IMR-90 (cell line): ENCODE measurements at regions not wholly inside any gene's neighbourhood (a gene's known extent, or its start where the extent isn't known, plus 50 kb on each side); places are given as distances from the start of the nearest gene placed in this dataset.

ENCODE experiments used
- ATAC-seq: fragments of 200-7000 bp; cut with Tn5 transposase; 2 replicates; pipeline ENCODE4 v1.9.1; 2020; ENCODE audit warnings: low read depth, mild to moderate bottlenecking, moderate library complexity
- BruUV-seq: library from RNA; stranded (reverse); fragments of 400-500 nt; replicated peaks from 2 replicates; lab custom pipeline; 2021; lab: Mats Ljungman, UMichigan
- CTCF ChIA-PET: fragments of 300-600 bp; formaldehyde crosslinking; extraction: SDS; loops from one replicate; lab custom pipeline; 2021; ENCODE audit warnings: antibody characterized with exemption; lab: Yijun Ruan, JAX
- POLR2A ChIA-PET: fragments of 300-600 bp; sonication (Branson Sonifier 250); formaldehyde crosslinking; loops from one replicate; lab custom pipeline; 2022; ENCODE audit warnings: antibody characterized with exemption; ENCODE audit not compliant: unreplicated experiment; lab: Charles Lee
- DNase-seq: peaks from one replicate; pipeline ENCODE4 v3.0.0; 2013
- H2AFZ ChIP-seq: replicated peaks from 2 replicates; pipeline ENCODE3; 2013; ENCODE audit warnings: low read length, mild to moderate bottlenecking; ENCODE audit not compliant: poor library complexity
- H2AK5ac ChIP-seq: 2 replicates; pipeline ENCODE4 v1.6.1; 2013; ENCODE audit warnings: low read depth, low read length, inconsistent platforms
- H2AK9ac ChIP-seq: replicated peaks from 2 replicates; pipeline ENCODE3; 2013; ENCODE audit warnings: mild to moderate bottlenecking, low read depth, low read length, moderate library complexity; ENCODE audit not compliant: poor library complexity
- H2BK120ac ChIP-seq: 2 replicates; pipeline ENCODE4 v1.6.1; 2013; ENCODE audit warnings: low read depth, low read length, inconsistent platforms
- H2BK15ac ChIP-seq: 3 replicates; pipeline ENCODE4 v1.6.1; 2013; ENCODE audit warnings: low read depth, low read length, inconsistent platforms
- H2BK20ac ChIP-seq: 2 replicates; pipeline ENCODE4 v1.6.1; 2013; ENCODE audit warnings: low read depth, mild to moderate bottlenecking, inconsistent platforms, low read length, moderate library complexity
- H2BK5ac ChIP-seq: 2 replicates; pipeline ENCODE4 v1.6.1; 2013; ENCODE audit warnings: mild to moderate bottlenecking, low read depth, low read length, inconsistent platforms; ENCODE audit not compliant: poor library complexity, severe bottlenecking
- H3K14ac ChIP-seq: replicated peaks from 2 replicates; pipeline ENCODE4 v1.6.1; 2013; ENCODE audit warnings: low read depth, low read length, inconsistent platforms
- H3K18ac ChIP-seq: 2 replicates; pipeline ENCODE4 v1.6.1; 2013; ENCODE audit warnings: low read depth, low read length, control low read depth
- H3K23ac ChIP-seq: 2 replicates; pipeline ENCODE4 v1.6.1; 2013; ENCODE audit warnings: low read depth, low read length, inconsistent platforms
- H3K27ac ChIP-seq: 2 replicates; pipeline ENCODE4 v1.5.1; 2013; ENCODE audit warnings: mild to moderate bottlenecking, control low read depth, low read length; ENCODE audit not compliant: insufficient read depth
- H3K27me3 ChIP-seq: 2 replicates; pipeline ENCODE4 v1.6.1; 2013; ENCODE audit warnings: low read length; ENCODE audit not compliant: control insufficient read depth, insufficient read depth
- H3K36me3 ChIP-seq: 2 replicates; pipeline ENCODE4 v1.6.1; 2013; ENCODE audit warnings: low read length, mixed read lengths; ENCODE audit not compliant: control insufficient read depth, insufficient read depth
- H3K4ac ChIP-seq: 2 replicates; pipeline ENCODE4 v1.6.1; 2013; ENCODE audit warnings: low read depth, low read length, inconsistent platforms
- H3K4me1 ChIP-seq: 2 replicates; pipeline ENCODE4 v1.6.1; 2013; ENCODE audit warnings: low read length, mixed read lengths; ENCODE audit not compliant: control insufficient read depth, insufficient read depth
- H3K4me2 ChIP-seq: 2 replicates; pipeline ENCODE4 v1.6.1; 2013; ENCODE audit warnings: low read depth, mild to moderate bottlenecking, control low read depth, low read length, moderate library complexity
- H3K4me3 ChIP-seq: 2 replicates; pipeline ENCODE4 v1.5.1; 2013; ENCODE audit warnings: low read depth, mild to moderate bottlenecking, control low read depth, low read length, moderate library complexity; ENCODE audit not compliant: insufficient read depth
- H3K56ac ChIP-seq: 2 replicates; pipeline ENCODE4 v1.6.1; 2013; ENCODE audit warnings: low read length, inconsistent platforms; ENCODE audit not compliant: insufficient read depth; ENCODE audit errors: extremely low read depth
- H3K79me1 ChIP-seq, 2 experiments: 2 replicates each; pipeline ENCODE4 v1.6.1; 2013; ENCODE audit warnings: low read length in 2 of 2, inconsistent platforms in 1 of 2, low read depth in 1 of 2
- H3K9ac ChIP-seq: 2 replicates; pipeline ENCODE4 v1.6.1; 2013; ENCODE audit warnings: low read depth, low read length, control low read depth
- H3K9me1 ChIP-seq: 2 replicates; pipeline ENCODE4 v1.6.1; 2013; ENCODE audit warnings: low read length, inconsistent platforms; ENCODE audit not compliant: insufficient read depth
- H3K9me3 ChIP-seq: 2 replicates; pipeline ENCODE4 v1.6.1; 2013; ENCODE audit warnings: low read length; ENCODE audit not compliant: control insufficient read depth, insufficient read depth
- H4K20me1 ChIP-seq: 2 replicates; pipeline ENCODE4 v1.6.1; 2013; ENCODE audit warnings: low read length, inconsistent platforms; ENCODE audit not compliant: insufficient read depth
- H4K5ac ChIP-seq: 2 replicates; pipeline ENCODE4 v1.6.1; 2013; ENCODE audit warnings: mild to moderate bottlenecking, low read depth, low read length, control low read depth
- H4K8ac ChIP-seq, 2 experiments: 2 replicates each; pipeline ENCODE4 v1.6.1; 2013; ENCODE audit warnings: low read depth in 2 of 2, low read length in 2 of 2, control low read depth in 1 of 2, inconsistent platforms in 1 of 2
- H4K91ac ChIP-seq: 2 replicates; pipeline ENCODE4 v1.6.1; 2013; ENCODE audit warnings: low read depth, low read length, inconsistent platforms; ENCODE audit not compliant: insufficient read depth
- BHLHE40 ChIP-seq: fragments of 150-350 bp; IDR thresholded peaks from 2 replicates; pipeline ENCODE4 v1.6.1; 2016; ENCODE audit warnings: mild to moderate bottlenecking, low read depth, low read length
- CEBPB ChIP-seq: IDR thresholded peaks from 2 replicates; pipeline ENCODE4 v1.6.1; 2012; ENCODE audit warnings: low read depth, low read length, improper control_type of control experiment
- CHD1 ChIP-seq: IDR thresholded peaks from 2 replicates; pipeline ENCODE4 v1.6.1; 2012; ENCODE audit warnings: low read depth, low read length, improper control_type of control experiment
- FOS ChIP-seq: fragments of 150-350 bp; IDR thresholded peaks from 2 replicates; pipeline ENCODE4 v1.6.1; 2016; ENCODE audit warnings: low read depth, low read length
- MAFK ChIP-seq: IDR thresholded peaks from 2 replicates; pipeline ENCODE4 v1.6.1; 2012; ENCODE audit warnings: low read depth, low read length, improper control_type of control experiment
- MXI1 ChIP-seq: IDR thresholded peaks from 2 replicates; pipeline ENCODE4 v1.6.1; 2012; ENCODE audit warnings: low read depth, mild to moderate bottlenecking, low read length, moderate library complexity, borderline replicate concordance
- RAD21 ChIP-seq: IDR thresholded peaks from 2 replicates; pipeline ENCODE4 v1.6.1; 2012; ENCODE audit warnings: low read length, improper control_type of control experiment
- RCOR1 ChIP-seq: IDR thresholded peaks from 2 replicates; pipeline ENCODE4 v1.6.1; 2012; ENCODE audit warnings: mild to moderate bottlenecking, low read length, improper control_type of control experiment; ENCODE audit not compliant: insufficient replicate concordance
- WGBS, 2 experiments: methylation state at CpG; one replicate each; pipeline versions ENCODE4 v1.1.5 to v1.1.7; 2013; ENCODE audit warnings: missing lambda C conversion rate in 2 of 2; ENCODE audit not compliant: insufficient read length in 1 of 2; ENCODE audit errors: extremely low coverage in 2 of 2; 5-methylcytosine and 5-hydroxymethylcytosine counted together
- dilution Hi-C: fragments of 300-500 bp; cut with HindIII; formaldehyde crosslinking; loops from one replicate; pipeline ENCODE4 v1.14.3; 2018; ENCODE audit warnings: low sequenced_read_pairs; ENCODE audit not compliant: unreplicated experiment
- in situ Hi-C: fragments of 300-500 bp; cut with MboI; formaldehyde crosslinking; loops from 3 replicates; pipeline ENCODE4 v1.14.3; 2019; ENCODE audit warnings: low sequenced_read_pairs, inconsistent platforms, mixed read lengths
- intact Hi-C: fragments of 100-400 bp; cut with micrococcal nuclease; formaldehyde crosslinking; loops from 2 replicates; pipeline ENCODE4 v1.10.0; 2022
- TF ChIP-seq, protein P1 (sequence below): fragments of 150-350 bp; IDR thresholded peaks from 2 replicates; pipeline ENCODE4 v1.6.1; 2016; ENCODE audit warnings: low read depth, mild to moderate bottlenecking, low read length, moderate library complexity, borderline replicate concordance
- TF ChIP-seq, protein P2 (sequence below): conservative IDR thresholded peaks from 2 replicates; pipeline ENCODE4 v1.5.1; 2012; ENCODE audit warnings: mild to moderate bottlenecking, low read depth, low read length, improper control_type of control experiment
- TF ChIP-seq, protein P3 (sequence below): fragments of 150-350 bp; IDR thresholded peaks from 2 replicates; pipeline ENCODE4 v1.6.1; 2017; ENCODE audit warnings: mild to moderate bottlenecking, antibody characterized with exemption, low read length, low read depth

DNA sequence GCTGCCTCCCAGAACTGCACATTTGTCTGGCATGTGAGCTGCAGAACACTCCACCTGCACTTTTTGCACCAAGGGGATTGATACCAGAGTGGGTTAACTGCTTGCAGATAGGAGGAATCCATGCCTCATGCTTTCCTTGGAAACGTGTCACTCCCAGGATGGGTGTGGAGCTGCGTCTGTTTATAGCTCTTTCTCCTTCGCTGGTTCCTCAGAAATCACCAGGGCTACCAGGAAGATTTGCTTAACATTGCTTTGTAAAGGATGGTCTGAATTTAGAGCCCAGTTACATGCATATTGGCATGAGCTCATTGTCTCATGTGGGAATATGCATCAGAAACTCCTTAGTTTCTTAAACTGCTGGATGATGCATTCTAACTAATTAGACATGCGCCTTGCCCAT lies 234.6 kb downstream of the GADD45G start:
- no peak overlapping the region for H3K4ac ChIP-seq
- H3K56ac ChIP-seq, result no peak overlapping the region
- DNase-seq, result no peak
- H2AK9ac ChIP-seq, result no peak overlapping the region
- no peaks in the 10 kb centered on the region for H3K9me3 ChIP-seq
- H3K9me1 ChIP-seq, result no peaks in the 10 kb centered on the region
- intact Hi-C loops (no loop called here), dilution Hi-C loops (no loop called here), in situ Hi-C loops (no loop called here)
- no peak overlapping the region for H2BK5ac ChIP-seq
- H2AFZ ChIP-seq, result no peak overlapping the region
- ATAC-seq, result no peak
- no peak overlapping the region for H4K5ac ChIP-seq
- 60% methylated on average over 1 of the region's 4 CpGs; no CpG with 5 or more reads in 1 of the 2 experiments for WGBS, 2 experiments
- H2BK15ac ChIP-seq, result no peak overlapping the region
- TF ChIP-seq, protein P1, sequence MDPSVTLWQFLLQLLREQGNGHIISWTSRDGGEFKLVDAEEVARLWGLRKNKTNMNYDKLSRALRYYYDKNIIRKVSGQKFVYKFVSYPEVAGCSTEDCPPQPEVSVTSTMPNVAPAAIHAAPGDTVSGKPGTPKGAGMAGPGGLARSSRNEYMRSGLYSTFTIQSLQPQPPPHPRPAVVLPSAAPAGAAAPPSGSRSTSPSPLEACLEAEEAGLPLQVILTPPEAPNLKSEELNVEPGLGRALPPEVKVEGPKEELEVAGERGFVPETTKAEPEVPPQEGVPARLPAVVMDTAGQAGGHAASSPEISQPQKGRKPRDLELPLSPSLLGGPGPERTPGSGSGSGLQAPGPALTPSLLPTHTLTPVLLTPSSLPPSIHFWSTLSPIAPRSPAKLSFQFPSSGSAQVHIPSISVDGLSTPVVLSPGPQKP, result no peak
- TF ChIP-seq RAD21 (no peak), CHD1 (no peak), MAFK (no peak), CEBPB (no peak), MXI1 (no peak), FOS (no peak), BHLHE40 (no peak), RCOR1 (no peak)
- TF ChIP-seq, protein P2, sequence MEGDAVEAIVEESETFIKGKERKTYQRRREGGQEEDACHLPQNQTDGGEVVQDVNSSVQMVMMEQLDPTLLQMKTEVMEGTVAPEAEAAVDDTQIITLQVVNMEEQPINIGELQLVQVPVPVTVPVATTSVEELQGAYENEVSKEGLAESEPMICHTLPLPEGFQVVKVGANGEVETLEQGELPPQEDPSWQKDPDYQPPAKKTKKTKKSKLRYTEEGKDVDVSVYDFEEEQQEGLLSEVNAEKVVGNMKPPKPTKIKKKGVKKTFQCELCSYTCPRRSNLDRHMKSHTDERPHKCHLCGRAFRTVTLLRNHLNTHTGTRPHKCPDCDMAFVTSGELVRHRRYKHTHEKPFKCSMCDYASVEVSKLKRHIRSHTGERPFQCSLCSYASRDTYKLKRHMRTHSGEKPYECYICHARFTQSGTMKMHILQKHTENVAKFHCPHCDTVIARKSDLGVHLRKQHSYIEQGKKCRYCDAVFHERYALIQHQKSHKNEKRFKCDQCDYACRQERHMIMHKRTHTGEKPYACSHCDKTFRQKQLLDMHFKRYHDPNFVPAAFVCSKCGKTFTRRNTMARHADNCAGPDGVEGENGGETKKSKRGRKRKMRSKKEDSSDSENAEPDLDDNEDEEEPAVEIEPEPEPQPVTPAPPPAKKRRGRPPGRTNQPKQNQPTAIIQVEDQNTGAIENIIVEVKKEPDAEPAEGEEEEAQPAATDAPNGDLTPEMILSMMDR, result no peak
- TF ChIP-seq, protein P3, sequence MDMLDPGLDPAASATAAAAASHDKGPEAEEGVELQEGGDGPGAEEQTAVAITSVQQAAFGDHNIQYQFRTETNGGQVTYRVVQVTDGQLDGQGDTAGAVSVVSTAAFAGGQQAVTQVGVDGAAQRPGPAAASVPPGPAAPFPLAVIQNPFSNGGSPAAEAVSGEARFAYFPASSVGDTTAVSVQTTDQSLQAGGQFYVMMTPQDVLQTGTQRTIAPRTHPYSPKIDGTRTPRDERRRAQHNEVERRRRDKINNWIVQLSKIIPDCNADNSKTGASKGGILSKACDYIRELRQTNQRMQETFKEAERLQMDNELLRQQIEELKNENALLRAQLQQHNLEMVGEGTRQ, result no peak
- no peak overlapping the region for H3K9ac ChIP-seq
- H4K91ac ChIP-seq, result no peak overlapping the region
- no peak overlapping the region for H2BK20ac ChIP-seq
- no peak overlapping the region for H4K8ac ChIP-seq
- no peak overlapping the region for H3K18ac ChIP-seq
- H3K4me2 ChIP-seq, result no peak overlapping the region
- ChIA-PET POLR2A (no interaction called here), CTCF (no interaction called here)
- no peak overlapping the region for H2BK120ac ChIP-seq
- H3K14ac ChIP-seq, result no peak overlapping the region
- no peaks in the 10 kb centered on the region for H3K79me1 ChIP-seq
- H3K27me3 ChIP-seq, result peaks cover 2% of the 10 kb centered on the region; the same call in 1 of the 2 replicates
- H3K4me1 ChIP-seq, result no peaks in the 10 kb centered on the region
- no peak overlapping the region for H3K27ac ChIP-seq
- no TSS peak for BruUV-seq
- H3K36me3 ChIP-seq, result no peaks in the 10 kb centered on the region
- no peak overlapping the region for H2AK5ac ChIP-seq
- H4K20me1 ChIP-seq, result no peaks in the 10 kb centered on the region
- no peak overlapping the region for H3K23ac ChIP-seq
- H3K4me3 ChIP-seq, result no peak overlapping the region
